WI38 (cell line): ENCODE measurements at regions not wholly inside any gene's neighbourhood (a gene's known extent, or its start where the extent isn't known, plus 50 kb on each side); places are given as distances from the start of the nearest gene placed in this dataset.

Experiments
- H3K4me3 ChIP-seq: 2 replicates; pipeline ENCODE4 v1.5.1; 2011; ENCODE audit warnings: low read depth, mild to moderate bottlenecking, control low read depth, low read length
- CTCF ChIP-seq: IDR thresholded peaks from 2 replicates; pipeline ENCODE4 v1.5.1; 2012; ENCODE audit warnings: low read depth, mild to moderate bottlenecking, control low read depth, low read length

- no peak overlapping the region for H3K4me3 ChIP-seq
- TF ChIP-seq CTCF, result no peak
Observed at GRCh38 chr2:207224791-207225482, 59.2 kb upstream of the KLF7 start.

GRCh38 chr2:207225773-207226172 lies 60.0 kb upstream of the KLF7 start:
- no peak for TF ChIP-seq CTCF

GRCh38 chr2:207226243-207226642 lies 60.5 kb upstream of the KLF7 start:
- no peak overlapping the region for H3K4me3 ChIP-seq
- TF ChIP-seq CTCF, result no peak

More at GRCh38 chr2:207225773-207226172, 60.0 kb upstream of the KLF7 start:
- H3K4me3 ChIP-seq, result no peak overlapping the region

DNA sequence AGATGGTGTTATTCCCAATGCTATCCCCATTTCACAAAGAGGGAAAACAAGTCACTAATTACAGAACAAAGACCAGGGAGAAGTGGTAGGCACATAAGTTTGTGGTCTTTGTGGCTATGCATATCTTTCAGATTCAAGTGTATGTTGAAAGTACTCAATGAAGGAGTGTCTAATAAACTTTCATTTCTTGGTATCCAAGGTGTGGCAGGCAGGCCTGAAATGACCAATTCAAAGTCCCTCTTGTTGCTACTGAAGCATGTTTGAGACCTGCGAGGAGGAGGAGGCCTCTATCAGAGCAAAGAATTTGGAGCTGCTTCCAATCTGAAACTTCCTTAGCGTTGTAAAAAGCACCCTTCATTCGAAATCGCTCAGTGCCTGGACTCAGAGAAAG lies 60.9 kb upstream of the KLF7 start:
- no peak for TF ChIP-seq CTCF
- H3K4me3 ChIP-seq, result no peak overlapping the region

- TF ChIP-seq CTCF, result no peak
- H3K4me3 ChIP-seq, result no peak overlapping the region
Observed at GRCh38 chr2:207227062-207227748, 61.5 kb upstream of the KLF7 start.

GRCh38 chr2:207227749-207228145 lies 62.0 kb upstream of the KLF7 start:
- H3K4me3 ChIP-seq, result no peak overlapping the region
- TF ChIP-seq CTCF, result no peak

- TF ChIP-seq CTCF, result no peak
- H3K4me3 ChIP-seq, result no peak overlapping the region
Observed at GRCh38 chr2:207228402-207228801, 62.7 kb upstream of the KLF7 start.
